Hippocampal formation (tissue), 2 donors: ENCODE measurements at regions not wholly inside any gene's neighbourhood (a gene's known extent, or its start where the extent isn't known, plus 50 kb on each side); places are given as distances from the start of the nearest gene placed in this dataset.

ENCODE experiments used
- DNase-seq, 2 donors: peaks; one replicate each; lab custom pipeline; 2025; lab: John Stamatoyannopoulos, UW

DNA sequence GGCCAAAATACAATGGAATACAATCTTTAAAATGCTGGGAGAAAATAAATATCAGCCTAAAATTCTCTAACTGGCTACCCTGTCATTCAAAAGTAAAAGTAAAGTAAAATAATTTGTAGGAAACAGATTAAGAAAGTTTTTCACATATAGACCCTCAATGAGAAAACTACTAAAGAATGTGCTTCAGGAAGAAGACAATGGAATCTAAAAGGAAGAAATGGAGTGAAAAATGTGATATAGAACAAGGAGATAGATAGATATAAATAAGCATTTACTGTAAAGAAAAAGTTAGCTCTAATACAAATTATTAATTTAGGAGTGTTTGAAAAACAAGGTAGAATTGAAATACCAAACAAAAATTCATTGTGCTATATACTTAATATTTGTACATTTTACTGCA, 368.6 kb upstream of the MPDZ start:
- no peak for DNase-seq

DNA sequence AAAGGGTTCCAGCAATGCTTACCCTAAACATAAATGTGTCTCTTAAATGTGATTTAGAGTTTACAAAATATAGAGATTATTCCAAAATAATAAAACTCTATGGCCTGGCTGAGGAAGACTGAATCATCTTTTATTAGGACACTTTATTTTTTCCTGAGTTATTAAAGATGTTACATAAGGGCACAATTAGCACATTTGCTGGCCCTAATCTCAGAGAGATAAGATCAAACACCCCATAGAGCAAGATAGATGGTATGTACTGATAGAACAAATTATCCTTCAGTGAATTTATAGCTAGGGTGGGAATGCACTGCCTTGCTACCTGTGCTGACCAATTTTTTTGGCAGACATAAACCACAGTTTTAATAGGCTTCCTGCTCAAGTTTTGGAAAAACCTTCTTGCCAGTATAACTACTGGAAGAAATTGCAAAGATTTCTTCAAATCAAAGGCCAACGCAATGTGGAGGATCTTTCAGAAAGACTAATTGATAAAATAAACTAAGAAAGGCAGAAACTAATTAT, 367.1 kb upstream of the MPDZ start:
- DNase-seq = no peak

DNA sequence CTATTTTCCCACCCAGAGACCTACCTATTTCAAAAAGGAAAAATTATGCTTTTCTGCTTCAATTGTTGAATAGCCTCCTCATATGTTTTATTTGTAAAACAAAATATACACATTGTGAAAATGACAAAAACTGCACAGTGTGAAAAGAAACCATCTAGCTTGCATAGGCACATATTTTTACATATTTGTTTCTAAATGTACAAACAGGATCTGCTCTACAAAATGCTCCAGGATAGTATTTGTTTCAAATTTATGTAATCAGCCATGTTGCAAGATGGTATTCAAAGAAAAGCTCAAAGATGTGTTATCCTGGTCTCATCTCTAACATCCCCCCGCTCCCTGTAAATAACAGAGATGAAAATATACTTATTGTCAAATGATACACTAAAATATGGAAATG, 366.1 kb upstream of the MPDZ start:
- no peak for DNase-seq

- no peak for DNase-seq
Measured at GRCh38 chr9:13644675-13645074, 365.2 kb upstream of the MPDZ start.

GRCh38 chr9:13642646-13643045, 363.2 kb upstream of the MPDZ start:
- DNase-seq = no peak

- DNase-seq = no peak
Measured at GRCh38 chr9:13629067-13629466, 349.6 kb upstream of the MPDZ start.

DNA sequence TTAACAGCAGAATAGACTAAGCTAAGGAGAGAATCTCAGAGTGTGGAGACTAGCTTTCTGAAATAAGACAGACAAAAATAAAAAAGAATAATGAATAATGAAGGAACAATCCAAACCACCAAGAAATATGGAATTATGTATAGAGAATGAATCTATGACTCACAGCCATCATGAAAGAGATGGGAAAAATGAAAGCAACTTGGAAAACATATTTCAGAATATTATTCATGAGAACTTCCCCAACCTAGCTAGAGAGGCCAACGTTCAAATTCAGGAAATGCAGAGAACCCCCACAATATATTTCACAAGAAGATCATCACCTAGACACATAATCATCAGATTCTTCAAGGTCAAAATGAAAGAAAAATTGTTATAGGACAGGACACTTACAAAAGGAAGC, 349.0 kb upstream of the MPDZ start:
- no peak for DNase-seq

GRCh38 chr9:13627502-13627901, 348.0 kb upstream of the MPDZ start:
- DNase-seq = no peak

GRCh38 chr9:13627071-13627470, 347.6 kb upstream of the MPDZ start:
- no peak for DNase-seq

DNA sequence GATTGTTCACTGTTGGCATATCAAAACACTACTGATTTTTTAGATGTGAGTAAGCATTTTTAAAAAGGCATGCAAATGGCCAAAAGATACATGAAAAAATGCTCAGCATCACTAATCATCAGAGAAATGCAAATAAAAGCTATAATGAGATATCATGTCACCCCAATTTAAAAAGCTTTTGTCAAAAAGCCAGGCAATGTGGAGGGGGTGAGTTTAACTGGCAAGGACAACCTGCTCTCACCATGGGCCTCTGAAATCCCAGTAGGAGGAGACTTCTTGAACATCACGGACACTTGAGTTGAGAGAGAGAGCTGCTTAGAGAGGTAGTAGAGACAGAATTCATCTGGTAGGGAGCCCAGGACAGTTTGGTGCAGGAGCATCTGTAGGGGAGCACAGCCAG, 347.1 kb upstream of the MPDZ start:
- no peak for DNase-seq

DNA sequence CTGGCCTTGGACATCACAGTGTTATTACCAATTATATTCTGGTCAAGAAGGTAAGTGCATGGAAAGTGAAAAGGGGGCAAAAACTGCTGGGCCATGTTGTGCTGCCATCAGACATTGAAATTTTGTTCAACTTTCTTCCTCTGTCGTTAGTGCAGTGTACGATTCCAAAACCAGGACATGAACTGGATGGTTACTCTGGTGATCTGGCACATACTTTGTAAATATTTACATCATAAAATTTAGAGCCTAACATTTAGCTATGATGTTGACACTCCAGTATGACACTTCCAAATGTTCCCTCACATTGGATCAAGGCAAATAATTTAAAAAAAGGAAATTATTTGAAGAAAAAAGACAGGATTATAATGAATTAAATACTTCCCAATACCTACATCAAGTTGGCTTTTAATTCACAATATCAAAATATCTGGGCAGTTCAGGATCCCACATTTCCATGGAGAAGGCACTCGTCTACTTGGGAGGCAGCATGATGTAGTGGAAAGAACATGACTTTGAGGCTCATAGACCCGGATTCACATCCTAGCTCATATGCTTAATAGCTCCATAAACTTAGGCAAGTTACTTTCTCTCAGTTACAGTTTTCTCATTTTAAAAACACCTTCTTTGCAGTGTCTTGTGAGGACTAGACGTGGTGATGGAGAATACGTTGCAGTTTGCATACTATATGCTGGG, 342.5 kb upstream of the MPDZ start:
- no peak for DNase-seq

DNA sequence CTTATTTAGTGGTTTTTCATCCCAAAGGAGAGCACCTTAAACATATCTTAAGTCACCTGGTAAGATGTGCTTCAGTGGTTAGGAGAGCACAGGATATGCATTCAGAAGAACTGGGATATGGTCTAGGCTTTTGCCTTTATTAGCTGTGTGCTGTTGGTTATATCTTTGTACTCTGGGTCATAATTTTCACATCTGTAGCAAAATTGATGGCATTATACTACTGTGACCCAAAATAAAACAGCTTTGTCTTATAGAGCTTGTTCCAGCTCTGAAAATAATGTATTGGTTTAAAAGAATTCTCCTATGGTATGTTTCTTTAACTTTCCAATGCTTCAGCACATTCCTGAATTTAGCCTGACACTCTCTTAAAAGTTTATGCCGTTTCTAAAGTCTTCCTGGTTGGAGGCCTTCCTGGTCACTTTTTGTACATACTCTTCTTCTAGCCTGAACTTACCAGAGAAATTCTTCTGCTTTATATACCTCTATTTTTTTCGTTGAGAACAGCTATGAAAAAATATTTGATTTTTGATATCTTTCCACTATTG, 337.1 kb upstream of the MPDZ start:
- DNase-seq = no peak

- DNase-seq = no peak
Measured at GRCh38 chr9:13615660-13616490, 336.4 kb upstream of the MPDZ start.

DNA sequence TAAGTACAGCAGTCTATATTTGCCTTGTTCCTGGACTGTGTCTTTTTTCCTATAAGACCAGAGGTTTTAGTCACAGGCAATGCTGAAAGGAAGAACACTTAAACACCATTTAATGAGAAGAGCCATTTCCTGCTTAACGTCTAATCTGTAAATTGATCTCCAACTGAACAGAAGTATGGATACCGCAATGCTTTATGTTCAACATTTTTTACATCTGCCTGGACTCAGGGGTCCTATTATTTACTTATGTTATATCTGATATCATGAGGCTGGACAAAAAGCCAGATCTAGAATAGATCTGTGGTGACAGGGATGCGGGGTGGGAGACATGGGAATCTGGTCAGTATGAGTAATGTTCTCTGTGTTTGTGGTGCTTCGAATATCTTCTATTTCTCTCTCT, 334.6 kb upstream of the MPDZ start:
- no peak for DNase-seq

- no peak for DNase-seq
Measured at GRCh38 chr9:13613296-13613695, 333.8 kb upstream of the MPDZ start.

- DNase-seq = no peak
Measured at GRCh38 chr9:13608451-13608850, 329.0 kb upstream of the MPDZ start.

GRCh38 chr9:13607481-13608441, 328.3 kb upstream of the MPDZ start:
- peak in 1 of 2 donors; percentile 28 for DNase-seq

DNA sequence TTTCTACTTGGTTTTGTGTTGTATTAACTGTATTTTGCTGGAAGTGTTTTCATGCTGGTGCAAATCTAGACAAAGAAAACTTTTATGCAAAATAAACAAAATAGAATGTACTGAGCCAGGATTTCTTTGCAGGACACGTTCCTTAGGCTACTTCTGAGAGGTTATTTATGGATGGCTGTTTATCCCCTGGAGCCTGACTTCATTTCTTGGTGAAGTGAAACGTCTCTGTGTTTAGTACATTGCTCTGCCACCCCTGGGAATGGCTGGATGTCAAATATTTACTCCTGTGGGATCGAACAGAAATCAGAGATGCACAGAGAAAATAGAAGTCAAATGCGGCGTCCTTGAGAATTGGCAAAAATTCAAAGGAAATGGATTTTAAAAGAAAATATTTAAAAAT, 327.1 kb upstream of the MPDZ start:
- no peak for DNase-seq

DNA sequence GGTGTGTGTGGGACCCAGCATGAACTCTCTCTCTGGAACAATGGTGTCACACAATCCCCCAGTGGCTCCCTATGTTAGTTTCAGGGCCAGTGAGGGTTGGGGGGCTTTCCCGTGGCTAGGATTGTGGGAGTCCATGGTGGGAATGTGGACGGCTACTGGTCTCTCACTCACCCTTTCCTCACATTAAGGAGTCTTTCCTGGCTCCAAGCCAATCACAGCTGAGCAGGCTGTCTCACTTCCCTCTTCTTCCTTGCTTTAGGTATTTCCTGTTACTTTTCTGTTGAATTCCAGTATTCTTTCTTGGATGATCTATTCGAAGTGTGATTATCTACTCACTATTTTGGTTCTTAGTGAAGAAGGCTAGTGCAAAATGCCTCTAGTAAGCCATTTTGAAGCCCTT, 324.4 kb upstream of the MPDZ start:
- no peak for DNase-seq

GRCh38 chr9:13598738-13599137, 319.2 kb upstream of the MPDZ start:
- no peak for DNase-seq

DNA sequence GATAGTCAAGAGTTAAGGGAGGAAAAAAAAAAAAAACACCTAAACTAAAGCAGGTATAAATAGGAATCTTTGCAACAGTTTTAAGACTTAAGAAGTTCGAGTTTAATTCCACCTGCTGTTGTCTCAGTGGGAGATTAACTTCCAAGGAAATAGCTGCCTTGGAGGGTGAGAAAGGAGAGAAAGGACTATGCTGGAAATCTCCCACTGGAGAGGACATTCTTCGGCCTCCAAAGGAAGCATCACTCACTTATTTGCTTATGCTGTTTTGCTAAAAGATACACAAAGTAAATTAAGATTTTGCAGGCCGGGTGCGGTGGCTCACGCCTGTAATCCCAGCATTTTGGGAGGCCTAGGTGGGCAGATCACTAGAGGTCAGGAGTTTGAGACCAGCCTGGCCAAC, 317.9 kb upstream of the MPDZ start:
- no peak for DNase-seq

DNA sequence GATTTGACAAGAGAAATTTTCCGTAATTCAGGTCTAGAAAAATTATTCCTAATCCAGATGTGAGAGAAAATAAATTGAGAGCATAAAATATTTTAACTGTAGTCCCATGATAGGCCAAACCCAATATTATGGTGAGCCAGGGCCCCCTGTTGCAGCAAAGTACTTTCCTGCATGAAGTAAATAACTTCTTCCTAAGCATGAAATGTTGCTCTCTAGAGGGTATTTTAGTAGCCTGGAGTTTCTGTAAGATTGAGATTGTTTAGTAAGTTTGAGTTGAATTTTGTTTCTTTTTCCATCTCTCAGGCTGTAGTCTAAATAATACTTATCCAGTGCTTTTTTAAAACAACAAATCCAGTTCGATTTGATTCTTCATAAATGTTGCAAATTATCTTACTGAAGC, 317.5 kb upstream of the MPDZ start:
- DNase-seq = no peak
